Kidney (tissue), 13 donors: ENCODE measurements at regions not wholly inside any gene's neighbourhood (a gene's known extent, or its start where the extent isn't known, plus 50 kb on each side); places are given as distances from the start of the nearest gene placed in this dataset.

Experiments
- DNase-seq, 5 donors: peaks; one replicate each; pipeline ENCODE4 v3.0.0-alpha.2; 2013 to 2020
- FAIRE-seq: peaks from 2 replicates; lab custom pipeline; 2012; peaks lifted over from hg19 to GRCh38; lab: Jason Lieb, UNC
- H3K27ac ChIP-seq, 2 donors: one replicate each; pipeline ENCODE4 v1.7.0; 2013; ENCODE audit warnings: low read depth in 2 of 2, low read length in 2 of 2, inconsistent platforms in 1 of 2
- H3K27me3 ChIP-seq: one replicate; pipeline ENCODE4 v1.7.1; 2013; ENCODE audit warnings: low read length, inconsistent platforms; ENCODE audit not compliant: control insufficient read depth, insufficient read depth
- H3K36me3 ChIP-seq, 3 donors: one replicate each; pipeline versions ENCODE4 v1.7.0 to v1.7.1; 2013; ENCODE audit warnings: low read length in 3 of 3, control low read depth in 1 of 3, inconsistent platforms in 1 of 3; ENCODE audit not compliant: insufficient read depth in 3 of 3, control insufficient read depth in 2 of 3
- H3K4me1 ChIP-seq, 3 donors: one replicate each; pipeline versions ENCODE4 v1.7.0 to v1.7.1; 2013; ENCODE audit warnings: low read length in 3 of 3, inconsistent platforms in 1 of 3, low read depth in 1 of 3; ENCODE audit not compliant: control insufficient read depth in 2 of 3, insufficient read depth in 2 of 3
- H3K4me3 ChIP-seq, 3 donors: one replicate each; pipeline versions ENCODE4 v1.7.0 to v1.8.1; 2013; ENCODE audit warnings: low read length in 3 of 3, control low read depth in 1 of 3, inconsistent platforms in 1 of 3
- H3K9ac ChIP-seq, 3 donors: one replicate each; pipeline versions ENCODE4 v1.7.0 to v1.7.1; 2013; ENCODE audit warnings: low read length in 3 of 3, control low read depth in 1 of 3, inconsistent platforms in 1 of 3
- H3K9me3 ChIP-seq, 3 donors: one replicate each; pipeline versions ENCODE4 v1.7.0 to v1.7.1; 2013; ENCODE audit warnings: low read length in 3 of 3, control low read depth in 1 of 3, inconsistent platforms in 1 of 3; ENCODE audit not compliant: control insufficient read depth in 2 of 3, insufficient read depth in 1 of 3
- CTCF ChIP-seq: IDR thresholded peaks from 3 replicates; pipeline ENCODE4 v1.5.1; 2012; ENCODE audit warnings: mild to moderate bottlenecking, moderate library complexity, borderline replicate concordance; ENCODE audit not compliant: insufficient read depth; ENCODE audit errors: extremely low read depth
- intact Hi-C: fragments of 100-400 bp; cut with DNase I; formaldehyde crosslinking; loops from one replicate; pipeline ENCODE4 v1.11.1; 2022
- donor health status: control.
- donor health status: control.
- donor health status: control.
- donor health status: control.
- donor health status: control.
- donor health status: DM: yes; HTN: yes; CAD: no.
- donor health status: Normal renal cell carcinoma (clear cell type).

- intact Hi-C loops: no loop called here
- DNase-seq: no peak
- no peaks in the 10 kb centered on the region for H3K36me3 ChIP-seq
- no peak overlapping the region for H3K9ac ChIP-seq
- no peak for FAIRE-seq
- H3K4me3 ChIP-seq: no peak overlapping the region
- no peak overlapping the region for H3K27ac ChIP-seq
- no peak for TF ChIP-seq CTCF
- no peaks in the 10 kb centered on the region for H3K9me3 ChIP-seq
- H3K27me3 ChIP-seq: no peaks in the 10 kb centered on the region
- H3K4me1 ChIP-seq: no peaks in the 10 kb centered on the region
Observed at GRCh38 chr13:21932996-21933395, 262.1 kb downstream of the FGF9 start.

DNA sequence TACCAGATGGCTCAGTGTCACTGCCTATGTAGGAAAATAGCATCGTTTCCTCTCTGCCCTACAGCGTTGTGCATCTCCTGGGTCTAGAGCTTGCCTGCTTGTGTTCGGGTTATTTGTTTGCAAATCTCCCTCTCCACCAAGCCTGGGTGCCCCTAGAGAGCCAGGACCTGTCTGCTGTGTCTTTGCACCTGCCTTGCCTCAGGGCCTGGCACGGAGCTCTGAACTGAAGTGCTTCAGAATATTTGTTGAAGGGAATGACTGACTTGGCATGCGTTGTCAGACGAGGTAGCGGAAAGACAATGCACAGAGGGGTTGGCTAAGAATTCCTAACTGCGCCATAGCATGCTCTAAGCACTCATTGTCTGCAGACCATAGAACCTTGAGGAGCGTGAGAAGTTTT, 263.4 kb downstream of the FGF9 start:
- intact Hi-C loops: no loop called here
- FAIRE-seq: no peak

DNA sequence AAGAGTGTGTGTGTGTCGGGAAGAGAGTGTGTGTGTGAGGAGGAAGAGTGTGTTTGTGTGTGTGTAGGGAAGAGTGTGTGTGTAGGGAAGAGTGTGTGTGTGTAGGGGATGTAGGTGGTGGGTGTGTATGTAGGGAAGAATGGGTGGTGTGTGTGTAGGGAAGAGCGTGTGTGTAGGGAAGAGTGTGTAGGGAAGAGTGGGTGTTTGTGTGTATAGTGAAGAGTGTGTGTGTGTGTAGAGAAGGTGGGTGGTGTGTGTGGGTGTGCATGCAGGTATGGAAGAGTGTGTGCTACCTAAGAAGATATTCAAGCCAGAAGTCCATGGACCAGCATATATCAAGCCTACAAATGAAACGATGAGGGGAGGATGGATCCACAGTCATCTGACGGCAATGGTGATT, 265.8 kb downstream of the FGF9 start:
- Histone ChIP-seq H3K9me3 (no peaks in the 10 kb centered on the region), H3K4me1 (no peaks in the 10 kb centered on the region), H3K4me3 (no peak overlapping the region), H3K9ac (no peak overlapping the region), H3K36me3 (no peaks in the 10 kb centered on the region), H3K27ac (no peak overlapping the region), H3K27me3 (no peaks in the 10 kb centered on the region)
- no peak for FAIRE-seq
- DNase-seq: no peak
- intact Hi-C loops: no loop called here
- no peak for TF ChIP-seq CTCF

More for the DNA sequence above, 263.4 kb downstream of the FGF9 start:
- Histone ChIP-seq H3K4me3 (no peak overlapping the region), H3K4me1 (no peaks in the 10 kb centered on the region), H3K9ac (no peak overlapping the region), H3K36me3 (no peaks in the 10 kb centered on the region), H3K27me3 (no peaks in the 10 kb centered on the region), H3K9me3 (no peaks in the 10 kb centered on the region), H3K27ac (no peak overlapping the region)
- no peak for TF ChIP-seq CTCF
- no peak for DNase-seq

GRCh38 chr13:21938168-21938567, 267.3 kb downstream of the FGF9 start:
- no peaks in the 10 kb centered on the region for H3K36me3 ChIP-seq
- no peaks in the 10 kb centered on the region for H3K9me3 ChIP-seq
- no peak overlapping the region for H3K9ac ChIP-seq
- H3K27ac ChIP-seq: no peak overlapping the region
- TF ChIP-seq CTCF: no peak
- intact Hi-C loops: no loop called here
- no peak overlapping the region for H3K4me3 ChIP-seq
- H3K27me3 ChIP-seq: no peaks in the 10 kb centered on the region
- peaks cover 0 to 5% (median 0%) of the 10 kb centered on the region in 3 donors for H3K4me1 ChIP-seq
- FAIRE-seq (no peak), DNase-seq (peak in 1 of 5 donors; percentile 13)
